ENCODE measurements at regions not wholly inside any gene's neighbourhood (a gene's known extent, or its start where the extent isn't known, plus 50 kb on each side); places are given as distances from the start of the nearest gene placed in this dataset.

GRCh38 chr4:30912098-30912714, 192.0 kb downstream of the PCDH7 start:
- TF ChIP-seq POLR2AphosphoS5 (IDR thresholded peaks at IDR 0.05; ENCODE audit: low read depth, low read length) (no peak), YY1 (IDR thresholded peaks at IDR 0.05; ENCODE audit: low read depth, low read length) (no peak), CTCF (IDR thresholded peaks at IDR 0.05; ENCODE audit: control extremely low read depth in 1 of 3, insufficient read depth in 1 of 3, low read depth in 1 of 3, low read length in 3 of 3) (no peak)
